Activated T-cell treated with anti-CD3 and anti-CD28 coated beads, Interleukin-2, amount 50 U/mL, for 4 hours (primary cell): ENCODE measurements at regions not wholly inside any gene's neighbourhood (a gene's known extent, or its start where the extent isn't known, plus 50 kb on each side); places are given as distances from the start of the nearest gene placed in this dataset.
"Not testable (repeated sequence)": the region's sequence is repeated elsewhere in the genome, so short reads cannot be mapped to it uniquely, and the experiment has no call there.

Source experiments
- ATAC-seq, 2 donors: fragments of 200-7000 bp; cut with Tn5 transposase; one replicate each; pipeline ENCODE4 v1.10.0; 2021
- DNase-seq: peaks from one replicate; pipeline ENCODE4 v3.0.0-alpha.2; 2020
- H3K27me3 Mint-ChIP-seq: one replicate; pipeline ENCODE4 v1.8.0; 2021; ENCODE audit warnings: low read depth, mixed read lengths
- H3K36me3 Mint-ChIP-seq: one replicate; pipeline ENCODE4 v1.8.0; 2022; ENCODE audit warnings: mixed read lengths; ENCODE audit not compliant: insufficient read depth
- H3K4me1 Mint-ChIP-seq: one replicate; pipeline ENCODE4 v1.8.0; 2021; ENCODE audit warnings: low read depth, mixed read lengths
- H3K4me3 Mint-ChIP-seq: one replicate; pipeline ENCODE4 v1.8.0; 2021; ENCODE audit warnings: mild to moderate bottlenecking, moderate library complexity, mixed read lengths
- H3K9me3 Mint-ChIP-seq: one replicate; pipeline ENCODE4 v1.8.0; 2021; ENCODE audit warnings: mixed read lengths

DNA sequence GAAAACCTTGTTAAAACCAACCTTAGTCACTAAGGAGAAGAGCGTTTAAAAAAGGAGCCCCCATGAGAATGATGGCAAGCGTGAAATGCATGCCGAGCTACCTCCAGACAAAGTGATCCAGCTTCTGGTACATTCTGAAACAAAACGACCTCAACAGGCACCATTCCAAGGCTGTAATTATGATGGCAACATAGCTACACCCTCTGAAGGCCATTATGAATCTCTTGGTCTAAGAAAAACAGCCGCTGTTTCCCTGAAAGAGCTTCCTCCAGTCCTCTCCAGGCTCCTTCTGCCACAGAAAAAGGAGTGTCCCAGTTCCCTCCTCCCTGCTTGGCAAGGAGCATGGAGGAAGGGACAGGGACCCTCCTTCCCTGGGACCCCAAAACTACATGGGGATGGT lies 50.0 kb upstream of the ABLIM1 start:
- no peaks in the 10 kb centered on the region for H3K4me1 Mint-ChIP-seq
- H3K27me3 Mint-ChIP-seq, result no peaks in the 10 kb centered on the region
- H3K36me3 Mint-ChIP-seq, result no peaks in the 10 kb centered on the region
- no peaks in the 10 kb centered on the region for H3K9me3 Mint-ChIP-seq
- no peak overlapping the region for H3K4me3 Mint-ChIP-seq
- ATAC-seq, result no peak
- DNase-seq, result no peak

DNA sequence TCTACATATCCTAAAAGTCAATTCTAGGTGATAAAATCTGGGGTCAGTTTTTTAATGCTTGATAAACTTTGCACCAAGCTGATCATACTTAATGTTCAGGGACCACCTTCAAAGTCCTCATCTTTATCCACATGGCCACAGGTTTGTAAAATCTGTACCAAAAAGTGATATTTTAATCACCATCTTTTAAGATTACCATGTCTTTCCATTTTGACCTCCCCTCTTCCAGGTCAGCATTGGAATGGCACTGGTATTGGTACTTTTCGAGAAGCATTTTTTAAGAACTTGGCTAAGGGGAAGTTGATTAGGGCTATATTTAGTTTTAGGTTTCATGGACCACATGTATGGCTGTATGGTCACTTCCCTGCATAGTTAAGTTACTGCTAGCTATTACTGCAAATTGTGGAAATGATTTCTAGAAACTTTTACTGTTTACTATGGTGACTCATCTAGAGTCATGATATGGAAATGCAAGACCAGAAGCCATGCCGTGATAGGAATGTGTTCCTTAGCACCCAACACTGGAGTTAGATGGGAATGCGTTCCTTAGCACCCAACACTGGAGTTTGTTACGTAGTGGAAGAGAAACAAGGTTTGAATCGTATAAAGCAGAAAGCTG lies 50.8 kb upstream of the ABLIM1 start:
- H3K9me3 Mint-ChIP-seq, result no peaks in the 10 kb centered on the region
- no peaks in the 10 kb centered on the region for H3K36me3 Mint-ChIP-seq
- DNase-seq (no peak), ATAC-seq (no peak)
- H3K4me1 Mint-ChIP-seq, result no peaks in the 10 kb centered on the region
- H3K27me3 Mint-ChIP-seq, result peaks cover 3% of the 10 kb centered on the region
- H3K4me3 Mint-ChIP-seq, result no peak overlapping the region

DNA sequence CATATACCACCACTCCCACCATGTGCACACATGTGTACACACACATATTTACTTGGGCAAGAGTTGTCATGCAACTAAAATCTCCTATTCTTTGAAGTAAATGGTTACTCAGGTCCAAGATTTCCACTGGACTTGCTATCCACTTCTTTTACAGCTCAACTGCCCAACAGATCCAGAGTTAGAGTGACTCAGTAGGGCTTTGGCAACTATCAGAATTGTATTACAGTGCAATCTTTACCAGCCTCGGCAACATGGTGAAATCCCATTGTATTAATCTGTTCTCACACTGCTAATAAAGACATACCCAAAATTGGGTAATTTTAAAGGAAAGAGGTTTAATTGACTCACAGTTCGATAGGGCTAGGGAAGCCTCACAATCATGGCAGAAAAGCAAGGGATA lies 51.9 kb upstream of the ABLIM1 start:
- Mint-ChIP-seq H3K9me3 (no peaks in the 10 kb centered on the region), H3K4me1 (no peaks in the 10 kb centered on the region), H3K4me3 (no peak overlapping the region), H3K36me3 (no peaks in the 10 kb centered on the region), H3K27me3 (peaks cover 3% of the 10 kb centered on the region)
- ATAC-seq, result no peak
- no peak for DNase-seq

DNA sequence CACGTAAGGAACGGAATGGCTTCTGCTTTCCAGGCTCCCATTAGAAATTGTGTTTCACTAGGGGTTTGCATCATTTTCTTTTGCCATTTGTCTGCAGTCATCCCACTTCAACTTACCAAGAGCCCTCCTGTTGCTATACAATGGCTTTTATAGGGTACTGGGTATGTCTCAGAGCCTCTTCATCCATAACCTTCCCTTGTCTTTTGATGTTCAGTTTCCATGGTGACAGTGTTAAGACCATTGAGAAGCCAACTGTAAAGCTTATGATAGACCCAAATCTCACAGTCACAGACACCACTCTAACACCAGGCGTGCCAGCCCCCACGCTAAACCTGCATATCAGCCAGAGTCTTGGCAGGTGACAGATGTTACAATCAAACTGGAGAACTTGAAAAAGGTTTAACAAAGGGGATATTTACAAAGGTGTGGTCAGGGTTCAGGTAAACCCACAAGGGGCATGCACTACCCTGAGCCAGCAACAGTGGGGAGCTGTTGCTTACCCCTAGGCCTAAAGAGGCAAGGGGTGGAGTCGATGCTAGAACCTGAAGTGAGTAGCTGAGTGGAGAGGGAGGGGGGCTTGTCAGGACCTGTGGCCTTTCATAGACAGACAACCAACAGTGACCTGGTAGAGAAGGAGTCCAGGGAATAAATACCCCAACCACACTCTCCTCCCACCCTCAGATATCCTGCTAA lies 53.2 kb upstream of the ABLIM1 start:
- Mint-ChIP-seq H3K4me3 (no peak overlapping the region), H3K9me3 (no peaks in the 10 kb centered on the region), H3K4me1 (no peaks in the 10 kb centered on the region), H3K27me3 (peaks cover 6% of the 10 kb centered on the region), H3K36me3 (no peaks in the 10 kb centered on the region)
- no peak for DNase-seq
- no peak for ATAC-seq

DNA sequence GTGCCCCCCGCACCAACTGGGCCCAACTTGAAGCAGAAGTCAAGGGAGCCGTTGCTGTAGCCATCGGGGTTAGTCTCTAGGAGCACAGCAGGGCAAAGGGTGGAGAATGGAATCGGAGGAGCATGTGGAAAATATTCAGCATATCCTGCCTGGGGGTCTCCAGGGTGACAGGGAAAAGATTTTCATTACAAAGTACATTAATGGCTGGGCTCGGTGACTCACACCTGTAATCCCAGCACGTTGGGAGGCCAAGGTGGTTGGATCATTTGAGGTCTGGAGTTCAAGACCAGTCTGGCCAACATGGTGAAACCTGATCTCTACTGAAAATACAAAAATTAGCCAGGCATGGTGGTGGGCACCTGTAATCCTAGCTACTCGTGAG lies 53.8 kb upstream of the ABLIM1 start:
- DNase-seq (no peak), ATAC-seq (no peak)
- Mint-ChIP-seq H3K9me3 (no peaks in the 10 kb centered on the region), H3K36me3 (no peaks in the 10 kb centered on the region), H3K27me3 (peaks cover 6% of the 10 kb centered on the region), H3K4me3 (no peak overlapping the region), H3K4me1 (no peaks in the 10 kb centered on the region)

DNA sequence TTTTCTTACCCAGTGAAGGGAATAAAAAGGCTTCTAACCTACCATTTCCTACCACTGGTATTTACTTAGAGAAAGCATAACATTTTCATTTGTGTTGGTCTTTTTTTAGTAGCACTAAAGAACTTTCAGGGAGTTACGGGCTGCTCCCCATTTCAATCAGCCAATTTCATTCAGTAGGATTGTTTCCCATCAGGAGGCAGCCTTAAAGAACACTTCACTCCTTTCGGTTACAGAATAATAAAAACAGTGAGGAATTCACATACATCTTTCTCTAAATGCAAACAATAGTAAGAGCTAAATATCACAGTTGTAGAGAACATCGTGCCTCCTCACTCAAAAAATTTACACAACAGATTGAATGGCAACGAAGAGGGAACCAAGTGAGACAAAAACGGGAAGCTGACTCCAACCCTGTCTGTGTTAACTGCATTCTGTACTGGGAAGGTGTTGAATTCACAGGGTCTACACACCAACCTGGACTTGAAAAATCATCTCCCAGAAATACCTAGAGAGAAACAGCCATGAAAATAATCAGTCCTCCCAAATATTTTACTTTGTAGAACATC lies 55.5 kb upstream of the ABLIM1 start:
- H3K4me3 Mint-ChIP-seq, result no peak overlapping the region
- DNase-seq, result no peak
- H3K4me1 Mint-ChIP-seq, result no peaks in the 10 kb centered on the region
- no peak for ATAC-seq
- no peaks in the 10 kb centered on the region for H3K36me3 Mint-ChIP-seq
- H3K27me3 Mint-ChIP-seq, result peaks cover 6% of the 10 kb centered on the region
- no peaks in the 10 kb centered on the region for H3K9me3 Mint-ChIP-seq

DNA sequence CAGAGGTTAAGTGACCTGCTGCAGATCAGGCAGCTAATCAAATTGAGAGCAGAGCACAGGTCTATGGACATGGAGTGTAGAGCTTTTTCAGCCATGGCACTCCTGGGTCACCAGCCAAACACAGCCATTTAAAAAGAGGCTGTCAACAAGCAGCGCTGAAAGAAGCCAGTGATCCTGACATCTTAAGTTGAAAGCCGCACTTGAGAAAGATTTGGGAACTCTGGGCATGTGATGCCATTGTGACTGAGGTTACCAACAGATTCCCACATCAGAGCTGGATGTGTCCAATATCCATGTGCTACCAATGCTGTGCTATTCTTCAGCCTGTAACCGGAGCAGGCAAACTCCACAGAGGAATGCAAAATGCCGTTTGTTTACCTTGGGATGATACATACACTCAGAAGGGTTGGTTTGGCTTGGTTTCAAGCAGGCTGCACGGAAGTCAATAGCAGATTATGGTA lies 56.2 kb upstream of the ABLIM1 start:
- ATAC-seq (no peak), DNase-seq (no peak)
- Mint-ChIP-seq H3K4me1 (no peaks in the 10 kb centered on the region), H3K4me3 (no peak overlapping the region), H3K9me3 (no peaks in the 10 kb centered on the region), H3K36me3 (no peaks in the 10 kb centered on the region), H3K27me3 (peaks cover 6% of the 10 kb centered on the region)

DNA sequence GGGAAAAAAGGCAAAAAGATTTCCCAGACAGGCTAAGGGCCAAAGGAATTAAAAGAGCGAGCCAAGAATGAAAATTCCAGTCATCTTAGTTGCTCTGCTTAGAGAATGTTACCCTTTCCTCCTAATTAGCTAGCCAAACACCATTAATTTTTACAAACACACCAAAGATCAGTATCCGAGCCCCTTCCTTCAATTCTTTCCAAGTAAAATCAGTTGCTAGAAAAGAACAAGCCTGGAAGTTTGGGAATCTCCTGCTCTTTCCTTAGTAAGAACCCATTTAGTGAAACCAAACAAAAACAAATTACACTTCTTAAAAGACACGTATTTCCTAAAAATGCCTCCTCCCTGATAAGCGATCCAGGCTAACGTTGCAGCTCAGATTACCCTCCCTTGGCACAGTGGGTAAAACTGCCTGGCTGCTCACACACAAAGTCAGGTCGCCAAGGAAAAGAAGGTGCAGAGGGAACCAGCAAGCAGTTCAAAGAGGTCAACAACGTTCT lies 57.1 kb upstream of the ABLIM1 start:
- ATAC-seq (no peak), DNase-seq (no peak)
- Mint-ChIP-seq H3K27me3 (peaks cover 8% of the 10 kb centered on the region), H3K36me3 (no peaks in the 10 kb centered on the region), H3K9me3 (no peaks in the 10 kb centered on the region), H3K4me3 (no peak overlapping the region), H3K4me1 (no peaks in the 10 kb centered on the region)

DNA sequence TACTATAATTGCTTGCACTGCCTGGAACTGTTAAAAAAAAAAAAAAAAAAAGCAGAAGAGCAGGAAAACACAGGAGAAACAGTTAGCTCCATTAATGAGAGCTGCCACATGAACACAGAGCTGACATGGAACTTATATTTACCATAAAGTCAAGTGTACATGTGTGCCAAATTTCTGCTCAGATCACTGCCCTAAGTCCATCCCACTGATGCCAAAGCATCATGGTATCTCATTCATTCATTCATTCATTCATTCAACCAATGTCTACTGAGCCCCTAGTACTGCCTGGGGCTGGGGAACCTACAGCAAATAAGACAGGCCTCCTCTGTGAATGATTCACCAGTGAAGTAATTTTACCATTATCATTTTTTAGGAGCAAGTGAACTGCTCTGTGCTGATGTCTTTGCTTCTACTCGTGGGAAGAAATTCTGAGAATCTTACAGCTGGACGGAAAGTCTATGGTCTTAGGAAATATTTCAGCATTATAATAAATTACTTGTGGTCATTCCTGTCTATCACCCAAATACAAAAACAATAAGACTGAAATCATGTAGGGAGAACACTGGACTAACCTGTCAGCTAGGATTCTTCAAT lies 58.8 kb upstream of the ABLIM1 start:
- DNase-seq, result no peak
- Mint-ChIP-seq H3K36me3 (no peaks in the 10 kb centered on the region), H3K4me3 (no peak overlapping the region), H3K27me3 (peaks cover 10% of the 10 kb centered on the region), H3K9me3 (no peaks in the 10 kb centered on the region), H3K4me1 (no peaks in the 10 kb centered on the region)
- ATAC-seq, result no peak

DNA sequence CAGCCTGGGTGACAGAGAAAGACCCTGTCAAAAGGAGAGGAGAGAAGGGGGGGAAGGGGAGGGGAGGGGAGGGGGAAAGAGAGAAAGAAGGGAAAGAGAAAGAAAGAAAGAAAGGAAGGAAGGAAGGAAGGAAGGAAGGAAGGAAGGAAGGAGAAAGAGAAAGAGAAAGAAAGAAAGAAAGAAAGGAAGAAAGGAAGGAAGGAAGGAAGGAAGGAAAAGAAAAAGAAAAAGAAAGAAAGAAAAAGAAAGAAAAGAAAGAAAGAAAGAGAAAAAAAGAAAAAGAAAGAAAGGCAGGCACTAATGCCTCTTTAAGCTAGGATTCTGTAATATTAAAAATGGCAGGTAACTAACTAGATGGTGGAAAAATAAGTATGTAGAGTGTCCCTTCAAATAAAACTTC lies 59.8 kb upstream of the ABLIM1 start:
- not testable (repeated sequence) for ATAC-seq, H3K27me3 Mint-ChIP-seq, DNase-seq, H3K4me1 Mint-ChIP-seq, H3K4me3 Mint-ChIP-seq, H3K36me3 Mint-ChIP-seq, H3K9me3 Mint-ChIP-seq

DNA sequence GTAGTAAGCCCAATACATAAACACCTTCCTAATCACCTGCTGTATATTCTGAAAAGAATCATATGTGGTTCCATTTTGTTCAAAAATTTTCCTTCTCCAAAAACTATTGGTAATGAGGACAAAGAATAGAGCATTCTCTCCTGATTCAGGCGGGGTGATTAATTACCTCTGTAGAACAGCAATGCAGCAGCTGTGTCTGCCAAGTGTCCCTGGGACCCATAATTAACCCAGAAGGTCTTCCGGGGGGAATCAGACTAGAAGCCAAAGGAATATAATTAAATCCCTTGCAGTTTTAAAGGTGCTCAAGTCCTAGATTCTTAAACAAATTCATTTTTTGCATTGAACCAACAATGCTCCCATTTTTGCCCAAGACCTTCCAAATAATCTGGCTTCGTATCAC lies 60.3 kb upstream of the ABLIM1 start:
- DNase-seq, result no peak

DNA sequence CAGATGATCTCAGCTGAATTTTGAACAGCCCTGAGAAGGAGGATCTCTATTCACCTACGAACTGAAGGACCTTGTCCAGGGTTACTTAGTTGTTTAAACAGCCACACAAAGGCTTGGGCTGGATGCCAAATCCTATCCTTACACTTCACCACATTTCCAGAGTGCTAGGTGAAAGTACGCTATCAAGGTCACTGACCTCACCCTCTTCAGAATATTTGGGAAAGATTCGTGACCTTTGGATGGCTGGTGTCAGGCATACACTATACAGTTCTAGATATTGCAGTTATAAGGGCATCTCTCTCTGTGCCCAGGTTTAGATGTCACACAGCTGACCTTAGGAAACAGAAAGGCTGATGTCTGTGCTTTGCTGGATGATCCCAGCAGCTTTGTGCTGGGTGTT lies 61.2 kb upstream of the ABLIM1 start:
- no peaks in the 10 kb centered on the region for H3K9me3 Mint-ChIP-seq
- no peaks in the 10 kb centered on the region for H3K36me3 Mint-ChIP-seq
- peaks cover 6% of the 10 kb centered on the region for H3K27me3 Mint-ChIP-seq
- H3K4me3 Mint-ChIP-seq, result no peak overlapping the region
- no peaks in the 10 kb centered on the region for H3K4me1 Mint-ChIP-seq
- DNase-seq, result no peak
- ATAC-seq, result no peak

More for the DNA sequence above, 60.3 kb upstream of the ABLIM1 start:
- Mint-ChIP-seq H3K36me3 (no peaks in the 10 kb centered on the region), H3K4me1 (no peaks in the 10 kb centered on the region), H3K4me3 (no peak overlapping the region), H3K9me3 (no peaks in the 10 kb centered on the region), H3K27me3 (peaks cover 10% of the 10 kb centered on the region)
- no peak for ATAC-seq

DNA sequence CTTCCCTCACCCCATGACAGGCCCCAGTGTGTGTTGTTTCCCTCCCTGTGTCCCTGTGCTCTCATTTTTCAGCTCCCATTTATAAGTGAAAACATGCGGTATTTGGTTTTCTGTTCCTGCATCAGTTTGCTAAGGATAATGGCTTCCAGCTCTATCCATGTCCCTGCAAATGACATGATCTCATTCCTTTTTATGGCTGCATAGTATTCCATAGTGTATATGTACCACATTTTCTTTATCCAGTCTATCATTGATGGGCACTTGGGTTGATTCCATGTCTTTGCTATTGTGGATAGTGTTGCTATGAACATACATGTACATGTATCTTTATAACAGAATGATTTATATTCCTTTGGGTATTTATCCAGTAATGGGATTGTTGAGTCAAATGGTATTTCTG lies 61.9 kb upstream of the ABLIM1 start:
- not testable (repeated sequence) for H3K36me3 Mint-ChIP-seq, H3K4me3 Mint-ChIP-seq, DNase-seq, H3K9me3 Mint-ChIP-seq, ATAC-seq, H3K27me3 Mint-ChIP-seq, H3K4me1 Mint-ChIP-seq

DNA sequence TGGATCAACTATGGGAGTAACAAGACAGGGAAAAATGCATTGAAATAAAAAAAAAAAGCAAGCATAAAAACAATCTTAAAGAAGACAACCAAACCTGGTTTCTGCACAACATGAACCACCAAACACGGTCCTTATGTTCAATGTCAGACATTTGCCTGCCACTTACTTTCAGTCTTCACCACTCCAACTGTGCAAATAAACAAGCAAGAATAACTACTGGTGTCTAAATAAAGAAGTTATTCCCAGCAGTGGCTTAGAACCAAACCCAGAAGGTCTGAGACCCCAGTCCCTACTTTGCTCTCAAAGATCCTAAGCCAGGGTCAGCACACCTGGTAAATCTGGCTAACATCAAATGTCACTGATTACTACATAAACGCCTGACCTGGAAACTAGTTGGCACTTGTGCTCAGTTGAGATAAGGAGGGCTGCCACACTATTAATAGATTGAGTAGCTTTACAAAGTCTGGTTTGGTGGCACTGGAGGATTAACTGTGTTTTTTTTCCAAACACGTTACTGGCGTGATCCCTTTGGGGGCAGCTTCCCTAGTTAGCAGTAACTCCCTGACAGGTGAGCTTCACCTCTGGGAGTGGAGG lies 62.7 kb upstream of the ABLIM1 start:
- H3K4me3 Mint-ChIP-seq, result no peak overlapping the region
- H3K9me3 Mint-ChIP-seq, result no peaks in the 10 kb centered on the region
- no peaks in the 10 kb centered on the region for H3K36me3 Mint-ChIP-seq
- DNase-seq (no peak), ATAC-seq (no peak)
- H3K4me1 Mint-ChIP-seq, result no peaks in the 10 kb centered on the region
- peaks cover 4% of the 10 kb centered on the region for H3K27me3 Mint-ChIP-seq
